ENCODE measurements at regions not wholly inside any gene's neighbourhood (a gene's known extent, or its start where the extent isn't known, plus 50 kb on each side); places are given as distances from the start of the nearest gene placed in this dataset.
"Not testable (repeated sequence)": the region's sequence is repeated elsewhere in the genome, so short reads cannot be mapped to it uniquely, and the experiment has no call there.

DNA sequence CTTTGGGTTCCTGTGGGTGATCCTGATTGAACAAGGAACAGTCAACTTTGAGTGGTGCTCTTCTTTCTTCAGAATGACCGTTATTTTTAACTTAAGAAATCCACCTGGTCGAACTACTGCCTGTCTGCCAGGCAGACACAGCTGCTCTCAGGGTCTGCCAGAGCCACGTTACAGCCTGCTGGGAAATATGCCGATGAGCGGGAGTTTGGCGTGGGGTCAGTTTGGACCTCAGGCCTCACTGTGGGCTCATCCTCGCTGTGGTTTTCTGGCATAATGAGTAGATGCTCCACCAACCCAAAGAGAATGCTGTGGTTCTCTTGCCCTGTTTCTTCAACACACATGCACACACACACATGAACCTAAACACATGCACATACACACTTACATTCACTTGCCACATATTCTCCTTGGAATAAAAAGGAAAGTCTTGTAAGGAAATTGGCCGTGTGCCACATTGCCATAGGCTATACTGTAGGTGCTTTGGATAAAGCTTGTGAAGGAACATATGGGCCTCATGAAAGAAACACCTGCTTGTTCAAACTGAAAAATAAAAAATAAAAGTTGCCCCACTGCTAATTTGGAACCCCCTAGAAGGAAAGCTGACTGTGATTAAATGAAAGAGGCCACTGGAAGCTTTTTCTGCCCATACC, 598.7 kb upstream of the KLF12 start:
- no peak overlapping the region for H3K4me3 ChIP-seq (ENCODE audit: low read depth, low read length)
- TF ChIP-seq, protein P1, sequence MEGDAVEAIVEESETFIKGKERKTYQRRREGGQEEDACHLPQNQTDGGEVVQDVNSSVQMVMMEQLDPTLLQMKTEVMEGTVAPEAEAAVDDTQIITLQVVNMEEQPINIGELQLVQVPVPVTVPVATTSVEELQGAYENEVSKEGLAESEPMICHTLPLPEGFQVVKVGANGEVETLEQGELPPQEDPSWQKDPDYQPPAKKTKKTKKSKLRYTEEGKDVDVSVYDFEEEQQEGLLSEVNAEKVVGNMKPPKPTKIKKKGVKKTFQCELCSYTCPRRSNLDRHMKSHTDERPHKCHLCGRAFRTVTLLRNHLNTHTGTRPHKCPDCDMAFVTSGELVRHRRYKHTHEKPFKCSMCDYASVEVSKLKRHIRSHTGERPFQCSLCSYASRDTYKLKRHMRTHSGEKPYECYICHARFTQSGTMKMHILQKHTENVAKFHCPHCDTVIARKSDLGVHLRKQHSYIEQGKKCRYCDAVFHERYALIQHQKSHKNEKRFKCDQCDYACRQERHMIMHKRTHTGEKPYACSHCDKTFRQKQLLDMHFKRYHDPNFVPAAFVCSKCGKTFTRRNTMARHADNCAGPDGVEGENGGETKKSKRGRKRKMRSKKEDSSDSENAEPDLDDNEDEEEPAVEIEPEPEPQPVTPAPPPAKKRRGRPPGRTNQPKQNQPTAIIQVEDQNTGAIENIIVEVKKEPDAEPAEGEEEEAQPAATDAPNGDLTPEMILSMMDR (IDR thresholded peaks at IDR 0.05; ENCODE audit: low read depth, low read length) = no peak

DNA sequence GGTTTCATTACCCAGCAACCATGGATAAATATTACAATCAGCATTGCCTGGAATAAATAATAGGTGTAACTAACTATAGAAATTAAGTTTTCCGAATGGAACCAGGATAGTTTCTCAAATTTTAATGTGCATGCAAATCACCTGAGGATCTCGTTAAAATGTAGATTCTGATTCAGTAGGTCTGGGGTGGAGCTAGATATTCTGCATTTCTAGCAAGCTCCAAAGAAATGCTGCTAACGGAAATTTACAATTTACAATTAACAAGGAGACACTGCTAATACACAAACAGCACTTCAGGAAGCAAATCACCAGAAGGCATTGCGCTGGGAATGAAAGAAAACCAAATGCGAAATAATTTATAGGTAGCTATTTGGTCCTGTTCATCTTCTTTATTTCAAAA, 597.5 kb upstream of the KLF12 start:
- TF ChIP-seq, protein P1 (IDR thresholded peaks at IDR 0.05; ENCODE audit: low read depth, low read length) = no peak
- no peak overlapping the region for H3K4me3 ChIP-seq (ENCODE audit: low read depth, low read length)

DNA sequence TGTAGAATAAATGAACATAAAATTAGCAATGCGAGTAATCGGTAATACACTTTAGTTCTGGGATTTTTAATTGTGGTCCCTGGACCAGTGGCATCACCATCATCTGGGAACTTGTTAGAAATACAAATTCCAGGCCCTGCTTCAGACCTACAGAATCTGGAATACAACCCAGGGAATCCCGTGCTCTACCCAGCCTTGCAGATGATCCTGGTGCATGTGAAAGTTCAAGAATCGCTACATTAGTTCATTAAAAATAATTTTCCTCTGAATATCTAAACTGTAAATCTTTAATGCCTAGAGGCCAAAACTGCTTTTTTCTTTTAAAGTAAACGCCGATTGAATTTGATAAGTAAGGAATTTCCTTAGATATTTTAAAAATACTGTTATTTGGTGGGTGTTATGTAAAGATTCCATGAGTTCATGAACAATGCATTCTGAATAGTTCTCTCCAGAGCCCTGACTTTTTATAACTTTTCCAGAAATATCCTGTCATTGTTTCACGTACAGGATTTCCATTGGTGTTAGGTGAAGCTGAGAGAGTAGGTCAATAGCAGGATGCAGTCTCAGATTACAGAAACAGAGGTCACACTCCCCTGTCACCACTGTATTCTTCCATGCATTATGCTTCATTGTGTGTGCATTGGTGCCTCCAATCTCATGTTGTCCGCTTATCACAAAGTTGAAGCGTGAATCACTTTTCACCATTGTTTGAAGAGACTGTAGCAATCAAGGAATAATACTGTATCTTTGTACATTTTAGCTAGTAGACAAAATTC, 596.5 kb upstream of the KLF12 start:
- TF ChIP-seq, protein P1 (IDR thresholded peaks at IDR 0.05; ENCODE audit: low read depth, low read length) = no peak
- H3K4me3 ChIP-seq (ENCODE audit: low read depth, low read length) = no peak overlapping the region

DNA sequence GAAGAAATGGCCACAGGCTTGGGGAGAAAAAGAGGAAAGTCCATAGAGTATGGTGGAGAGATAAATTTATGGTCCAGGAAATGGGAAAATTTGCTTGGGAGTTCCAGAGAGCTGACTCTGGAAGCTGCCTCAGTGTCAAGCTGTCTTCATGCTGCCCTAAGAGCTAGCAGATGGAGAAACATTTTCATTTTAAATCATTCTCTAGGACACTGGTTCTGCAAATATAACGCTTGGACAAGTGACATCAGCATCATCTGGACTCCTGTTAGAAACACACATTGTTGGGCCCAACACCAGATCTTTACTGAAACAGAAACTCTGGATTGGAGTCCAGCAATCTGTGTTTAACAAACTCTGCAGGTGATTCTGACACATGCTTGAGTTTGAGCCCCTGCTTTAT, 592.0 kb upstream of the KLF12 start:
- TF ChIP-seq, protein P1 (IDR thresholded peaks at IDR 0.05; ENCODE audit: low read depth, low read length) = no peak
- H3K4me3 ChIP-seq (ENCODE audit: low read depth, low read length) = no peak overlapping the region

DNA sequence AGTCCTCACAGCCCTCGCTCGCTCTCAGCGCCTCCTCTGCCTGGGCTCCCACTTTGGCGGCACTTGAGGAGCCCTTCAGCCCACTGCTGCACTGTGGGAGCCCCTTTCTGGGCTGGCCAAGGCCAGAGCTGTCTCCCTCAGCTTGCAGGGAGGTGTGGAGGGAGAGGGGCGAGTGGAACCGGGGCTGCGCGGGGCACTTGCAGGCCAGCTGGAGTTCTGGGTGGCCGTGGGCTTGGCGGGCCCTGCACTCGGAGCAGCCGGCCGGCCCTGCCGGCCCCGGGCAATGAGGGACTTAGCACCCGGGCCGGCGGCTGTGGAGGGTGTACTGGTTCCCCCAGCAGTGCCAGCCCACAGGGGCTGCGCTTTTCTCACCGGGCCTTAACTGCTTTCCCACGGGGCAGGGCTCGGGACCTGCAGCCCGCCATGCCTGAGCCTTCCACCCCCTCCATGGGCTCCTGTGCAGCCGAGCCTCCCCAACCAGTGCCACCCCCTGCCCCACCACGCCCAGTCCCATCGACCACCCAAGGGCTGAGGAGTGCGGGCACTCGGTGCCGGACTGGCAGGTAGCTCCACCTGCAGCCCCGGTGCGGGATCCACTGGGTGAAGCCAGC, 584.1 kb upstream of the KLF12 start:
- not testable (repeated sequence) for H3K4me3 ChIP-seq (ENCODE audit: low read depth, low read length)

DNA sequence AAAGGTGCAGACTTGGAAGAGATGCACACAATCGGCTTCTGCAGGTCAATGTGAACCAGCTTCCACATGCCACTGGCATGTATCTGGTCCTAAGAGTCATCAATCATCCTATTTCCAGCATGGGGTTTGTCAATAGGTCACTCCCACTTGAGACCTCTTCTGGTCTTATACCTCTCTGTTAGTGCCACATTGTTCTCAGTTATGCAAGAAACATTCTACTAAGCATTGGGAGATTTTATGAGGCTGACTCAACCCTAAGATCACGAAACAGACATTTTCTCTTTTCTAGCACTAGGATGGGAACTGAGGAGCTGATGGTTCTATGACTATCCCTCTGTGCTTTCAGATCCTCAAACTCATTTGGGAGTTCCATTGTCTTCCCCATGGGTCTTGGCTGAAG, 581.5 kb upstream of the KLF12 start:
- no peak overlapping the region for H3K4me3 ChIP-seq (ENCODE audit: low read depth, low read length)
- TF ChIP-seq, protein P1 (IDR thresholded peaks at IDR 0.05; ENCODE audit: low read depth, low read length) = no peak

DNA sequence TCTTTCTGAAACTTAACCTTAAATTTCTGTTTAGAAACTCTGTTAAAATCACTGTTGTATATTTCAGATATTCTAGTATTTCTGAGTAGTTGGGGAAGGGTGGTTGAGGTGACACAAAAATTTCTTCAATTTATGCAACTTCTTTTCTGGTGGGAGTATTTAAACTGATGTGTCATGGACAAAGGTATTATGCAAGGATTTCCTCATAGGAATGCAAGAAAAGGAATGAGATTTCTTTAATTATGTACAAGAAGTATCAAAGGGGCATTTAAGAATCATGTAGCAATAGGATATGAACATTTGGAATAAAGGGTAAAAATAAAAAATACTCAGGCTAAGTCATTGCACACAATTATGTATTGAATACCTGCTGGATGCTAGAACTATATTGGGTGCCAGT, 575.8 kb upstream of the KLF12 start:
- no peak overlapping the region for H3K4me3 ChIP-seq (ENCODE audit: low read depth, low read length)
- TF ChIP-seq, protein P1 (IDR thresholded peaks at IDR 0.05; ENCODE audit: low read depth, low read length) = no peak
